SU-DHL-6 (cell line): ENCODE measurements at regions not wholly inside any gene's neighbourhood (a gene's known extent, or its start where the extent isn't known, plus 50 kb on each side); places are given as distances from the start of the nearest gene placed in this dataset.

Experiments
- CTCF ChIP-seq: fragments of 200-600 bp; sonication (generic); IDR thresholded peaks from one replicate; pipeline ENCODE4 v1.5.1; 2017; ENCODE audit warnings: antibody characterized with exemption, mild to moderate bottlenecking, low read length, moderate library complexity; ENCODE audit not compliant: insufficient read depth, poor library complexity, severe bottlenecking
- EZH2phosphoT487 ChIP-seq: fragments of 200-600 bp; sonication (generic), shearing (Covaris generic); conservative IDR thresholded peaks from 2 replicates; pipeline ENCODE4 v1.6.1; 2018; ENCODE audit warnings: mild to moderate bottlenecking, antibody characterized with exemption, low read length, moderate library complexity, mixed read lengths

GRCh38 chr18:79589601-79590091 lies 90.0 kb upstream of the CTDP1 start:
- TF ChIP-seq CTCF = no peak
- TF ChIP-seq EZH2phosphoT487 = no peak
